GM23338 (cell line): ENCODE measurements at regions not wholly inside any gene's neighbourhood (a gene's known extent, or its start where the extent isn't known, plus 50 kb on each side); places are given as distances from the start of the nearest gene placed in this dataset.

Experiments used
- ATAC-seq: fragments of 200-7000 bp; cut with Tn5 transposase; 3 replicates; pipeline ENCODE4 v1.9.1; 2020
- DNase-seq: peaks from one replicate; pipeline ENCODE4 v3.0.0-alpha.2; 2015; ENCODE audit warnings: low spot score
- H2AFZ ChIP-seq: fragments of 200-600 bp; sonication (generic); 2 replicates; pipeline ENCODE4 v1.8.0; 2016; ENCODE audit warnings: antibody characterized with exemption, mild to moderate bottlenecking, moderate library complexity
- H3F3A ChIP-seq: fragments of 200-600 bp; sonication (generic); replicated peaks from 2 replicates; pipeline ENCODE4 v1.8.0; 2017; ENCODE audit warnings: antibody characterized with exemption, mixed run types, low read depth
- H3K27ac ChIP-seq: fragments of 200-600 bp; sonication (generic); 2 replicates; pipeline ENCODE4 v1.6.1; 2016; ENCODE audit warnings: low read depth
- H3K27me3 ChIP-seq: fragments of 200-600 bp; sonication (generic); 2 replicates; pipeline ENCODE4 v1.8.0; 2016; ENCODE audit warnings: mild to moderate bottlenecking, mixed run types, moderate library complexity; ENCODE audit not compliant: insufficient read depth
- H3K36me3 ChIP-seq: fragments of 200-600 bp; sonication (generic); 2 replicates; pipeline ENCODE4 v1.8.0; 2016; ENCODE audit warnings: mild to moderate bottlenecking; ENCODE audit not compliant: insufficient read depth
- H3K4me1 ChIP-seq: fragments of 200-600 bp; sonication (generic); 2 replicates; pipeline ENCODE4 v1.8.0; 2016; ENCODE audit warnings: mild to moderate bottlenecking, moderate library complexity; ENCODE audit not compliant: insufficient read depth
- H3K4me2 ChIP-seq: fragments of 200-600 bp; sonication (generic); 2 replicates; pipeline ENCODE4 v1.7.1; 2017; ENCODE audit warnings: mixed run types
- H3K4me3 ChIP-seq: fragments of 200-600 bp; sonication (generic); 2 replicates; pipeline ENCODE4 v1.6.1; 2016; ENCODE audit warnings: mixed run types
- H3K79me2 ChIP-seq: fragments of 200-600 bp; sonication (generic); replicated peaks from 2 replicates; pipeline ENCODE4 v1.8.0; 2017; ENCODE audit warnings: mild to moderate bottlenecking; ENCODE audit not compliant: insufficient read depth
- H3K9me2 ChIP-seq: fragments of 200-600 bp; sonication (generic); 2 replicates; pipeline ENCODE4 v1.8.0; 2017; ENCODE audit not compliant: insufficient read depth
- H4K20me1 ChIP-seq: fragments of 200-600 bp; sonication (generic); replicated peaks from 2 replicates; pipeline ENCODE4 v1.8.0; 2017; ENCODE audit warnings: mild to moderate bottlenecking; ENCODE audit not compliant: insufficient read depth
- H3K27ac Mint-ChIP-seq: 2 replicates; pipeline ENCODE4 v1.8.0; 2020; ENCODE audit warnings: inconsistent platforms, mild to moderate bottlenecking, moderate library complexity, mixed read lengths
- H3K27me3 Mint-ChIP-seq: 3 replicates; pipeline ENCODE4 v1.8.0; 2022; ENCODE audit warnings: low read depth, mild to moderate bottlenecking, moderate library complexity, mixed read lengths, inconsistent platforms; ENCODE audit not compliant: insufficient read depth, poor library complexity
- H3K36me3 Mint-ChIP-seq: 3 replicates; pipeline ENCODE4 v1.8.0; 2021; ENCODE audit warnings: low read depth, mild to moderate bottlenecking, inconsistent platforms, moderate library complexity, mixed read lengths
- H3K4me1 Mint-ChIP-seq: 3 replicates; pipeline ENCODE4 v1.8.0; 2020; ENCODE audit warnings: mild to moderate bottlenecking, inconsistent platforms, mixed read lengths
- H3K4me3 Mint-ChIP-seq: 3 replicates; pipeline ENCODE4 v1.8.0; 2021; ENCODE audit warnings: moderate library complexity, mild to moderate bottlenecking, inconsistent platforms, mixed read lengths
- H3K9me3 Mint-ChIP-seq: 3 replicates; pipeline ENCODE4 v1.8.0; 2020; ENCODE audit warnings: moderate library complexity, mild to moderate bottlenecking, inconsistent platforms, mixed read lengths
- CREB1 ChIP-seq: fragments of 250-450 bp; sonication (Bioruptor Pico); IDR thresholded peaks from 2 replicates; pipeline ENCODE4 v1.5.0; 2020; ENCODE audit warnings: low read depth, mild to moderate bottlenecking, moderate library complexity
- CTCF ChIP-seq, 2 experiments: fragments of 200-600 bp in 1 of 2; sonication (generic) in 1 of 2; conservative IDR thresholded peaks; 2 replicates each; pipeline versions ENCODE4 v1.5.1 to v1.6.1; 2016 to 2017; ENCODE audit warnings: antibody characterized with exemption in 2 of 2, low read depth in 2 of 2, mild to moderate bottlenecking in 2 of 2, moderate library complexity in 1 of 2
- ETS1 ChIP-seq: IDR thresholded peaks from 2 replicates; pipeline ENCODE4 v1.6.1; 2016; ENCODE audit warnings: antibody characterized with exemption
- EZH2phosphoT487 ChIP-seq: fragments of 200-600 bp; sonication (generic); IDR thresholded peaks from one replicate; pipeline ENCODE4 v1.8.1; 2018; ENCODE audit warnings: antibody characterized with exemption; ENCODE audit not compliant: unreplicated experiment
- JUNB ChIP-seq: IDR thresholded peaks from one replicate; pipeline ENCODE4 v1.6.1; 2016; ENCODE audit warnings: antibody characterized with exemption; ENCODE audit not compliant: unreplicated experiment
- NANOG ChIP-seq: IDR thresholded peaks from 2 replicates; pipeline ENCODE4 v1.6.1; 2016; ENCODE audit warnings: antibody characterized with exemption, borderline replicate concordance
- POLR2AphosphoS5 ChIP-seq: IDR thresholded peaks from 2 replicates; pipeline ENCODE4 v1.6.1; 2016; ENCODE audit warnings: antibody characterized with exemption, low read depth
- STAT1 ChIP-seq: IDR thresholded peaks from one replicate; pipeline ENCODE4 v1.6.1; 2016; ENCODE audit warnings: antibody characterized with exemption; ENCODE audit not compliant: unreplicated experiment
- ZNF331 ChIP-seq: fragments of 250-450 bp; sonication (Bioruptor Pico); IDR thresholded peaks from 2 replicates; pipeline ENCODE4 v1.5.0; 2020; ENCODE audit warnings: low read depth, mild to moderate bottlenecking, moderate library complexity
- TF ChIP-seq, protein P1 (sequence below): fragments of 250-450 bp; sonication (Bioruptor Pico); IDR thresholded peaks from 2 replicates; pipeline ENCODE4 v1.5.0; 2020; ENCODE audit warnings: mild to moderate bottlenecking, moderate library complexity

GRCh38 chr10:4626919-4627318, 199.1 kb upstream of the AKR1E2 start:
- Mint-ChIP-seq H3K4me1 (peaks cover 8% of the 10 kb centered on the region; the same call in 2 of the 3 replicates), H3K27me3 (peaks cover 3% of the 10 kb centered on the region)
- no peak for ATAC-seq

GRCh38 chr10:4623757-4624420, 202.1 kb upstream of the AKR1E2 start:
- no peaks in the 10 kb centered on the region for H4K20me1 ChIP-seq
- H3K27ac Mint-ChIP-seq: no peak overlapping the region
- no peak overlapping the region for H3K27ac ChIP-seq
- H3K9me2 ChIP-seq: 0 out of 2 replicates have a peak, but pooled peaks cover 5% of the 10 kb centered on the region
- no peaks in the 10 kb centered on the region for H3K4me1 ChIP-seq
- ATAC-seq (no peak), DNase-seq (no peak)
- no peak overlapping the region for H3K4me2 ChIP-seq
- H3F3A ChIP-seq: no peaks in the 10 kb centered on the region
- H3K4me1 Mint-ChIP-seq: peaks cover 8% of the 10 kb centered on the region; the same call in 2 of the 3 replicates
- no peak overlapping the region for H3K4me3 ChIP-seq
- no peaks in the 10 kb centered on the region for H3K79me2 ChIP-seq
- H3K27me3 ChIP-seq: no peaks in the 10 kb centered on the region
- no peaks in the 10 kb centered on the region for H3K27me3 Mint-ChIP-seq
- peaks cover 6% of the 10 kb centered on the region; the same call in 2 of the 3 replicates for H3K36me3 Mint-ChIP-seq
- peaks cover 9% of the 10 kb centered on the region for H3K9me3 Mint-ChIP-seq
- H3K36me3 ChIP-seq: no peaks in the 10 kb centered on the region
- H2AFZ ChIP-seq: no peak overlapping the region
- no peak overlapping the region for H3K4me3 Mint-ChIP-seq
- TF ChIP-seq CTCF (conservative IDR thresholded peaks at IDR 0.05; ENCODE audit: low read depth in 2 of 2) (no peak), POLR2AphosphoS5 (no peak), ZNF331 (CRISPR knock-in tag) (no peak), CREB1 (CRISPR knock-in tag) (no peak), NANOG (no peak), ETS1 (no peak), JUNB (no peak), EZH2phosphoT487 (no peak), STAT1 (no peak)
- TF ChIP-seq, protein P1, sequence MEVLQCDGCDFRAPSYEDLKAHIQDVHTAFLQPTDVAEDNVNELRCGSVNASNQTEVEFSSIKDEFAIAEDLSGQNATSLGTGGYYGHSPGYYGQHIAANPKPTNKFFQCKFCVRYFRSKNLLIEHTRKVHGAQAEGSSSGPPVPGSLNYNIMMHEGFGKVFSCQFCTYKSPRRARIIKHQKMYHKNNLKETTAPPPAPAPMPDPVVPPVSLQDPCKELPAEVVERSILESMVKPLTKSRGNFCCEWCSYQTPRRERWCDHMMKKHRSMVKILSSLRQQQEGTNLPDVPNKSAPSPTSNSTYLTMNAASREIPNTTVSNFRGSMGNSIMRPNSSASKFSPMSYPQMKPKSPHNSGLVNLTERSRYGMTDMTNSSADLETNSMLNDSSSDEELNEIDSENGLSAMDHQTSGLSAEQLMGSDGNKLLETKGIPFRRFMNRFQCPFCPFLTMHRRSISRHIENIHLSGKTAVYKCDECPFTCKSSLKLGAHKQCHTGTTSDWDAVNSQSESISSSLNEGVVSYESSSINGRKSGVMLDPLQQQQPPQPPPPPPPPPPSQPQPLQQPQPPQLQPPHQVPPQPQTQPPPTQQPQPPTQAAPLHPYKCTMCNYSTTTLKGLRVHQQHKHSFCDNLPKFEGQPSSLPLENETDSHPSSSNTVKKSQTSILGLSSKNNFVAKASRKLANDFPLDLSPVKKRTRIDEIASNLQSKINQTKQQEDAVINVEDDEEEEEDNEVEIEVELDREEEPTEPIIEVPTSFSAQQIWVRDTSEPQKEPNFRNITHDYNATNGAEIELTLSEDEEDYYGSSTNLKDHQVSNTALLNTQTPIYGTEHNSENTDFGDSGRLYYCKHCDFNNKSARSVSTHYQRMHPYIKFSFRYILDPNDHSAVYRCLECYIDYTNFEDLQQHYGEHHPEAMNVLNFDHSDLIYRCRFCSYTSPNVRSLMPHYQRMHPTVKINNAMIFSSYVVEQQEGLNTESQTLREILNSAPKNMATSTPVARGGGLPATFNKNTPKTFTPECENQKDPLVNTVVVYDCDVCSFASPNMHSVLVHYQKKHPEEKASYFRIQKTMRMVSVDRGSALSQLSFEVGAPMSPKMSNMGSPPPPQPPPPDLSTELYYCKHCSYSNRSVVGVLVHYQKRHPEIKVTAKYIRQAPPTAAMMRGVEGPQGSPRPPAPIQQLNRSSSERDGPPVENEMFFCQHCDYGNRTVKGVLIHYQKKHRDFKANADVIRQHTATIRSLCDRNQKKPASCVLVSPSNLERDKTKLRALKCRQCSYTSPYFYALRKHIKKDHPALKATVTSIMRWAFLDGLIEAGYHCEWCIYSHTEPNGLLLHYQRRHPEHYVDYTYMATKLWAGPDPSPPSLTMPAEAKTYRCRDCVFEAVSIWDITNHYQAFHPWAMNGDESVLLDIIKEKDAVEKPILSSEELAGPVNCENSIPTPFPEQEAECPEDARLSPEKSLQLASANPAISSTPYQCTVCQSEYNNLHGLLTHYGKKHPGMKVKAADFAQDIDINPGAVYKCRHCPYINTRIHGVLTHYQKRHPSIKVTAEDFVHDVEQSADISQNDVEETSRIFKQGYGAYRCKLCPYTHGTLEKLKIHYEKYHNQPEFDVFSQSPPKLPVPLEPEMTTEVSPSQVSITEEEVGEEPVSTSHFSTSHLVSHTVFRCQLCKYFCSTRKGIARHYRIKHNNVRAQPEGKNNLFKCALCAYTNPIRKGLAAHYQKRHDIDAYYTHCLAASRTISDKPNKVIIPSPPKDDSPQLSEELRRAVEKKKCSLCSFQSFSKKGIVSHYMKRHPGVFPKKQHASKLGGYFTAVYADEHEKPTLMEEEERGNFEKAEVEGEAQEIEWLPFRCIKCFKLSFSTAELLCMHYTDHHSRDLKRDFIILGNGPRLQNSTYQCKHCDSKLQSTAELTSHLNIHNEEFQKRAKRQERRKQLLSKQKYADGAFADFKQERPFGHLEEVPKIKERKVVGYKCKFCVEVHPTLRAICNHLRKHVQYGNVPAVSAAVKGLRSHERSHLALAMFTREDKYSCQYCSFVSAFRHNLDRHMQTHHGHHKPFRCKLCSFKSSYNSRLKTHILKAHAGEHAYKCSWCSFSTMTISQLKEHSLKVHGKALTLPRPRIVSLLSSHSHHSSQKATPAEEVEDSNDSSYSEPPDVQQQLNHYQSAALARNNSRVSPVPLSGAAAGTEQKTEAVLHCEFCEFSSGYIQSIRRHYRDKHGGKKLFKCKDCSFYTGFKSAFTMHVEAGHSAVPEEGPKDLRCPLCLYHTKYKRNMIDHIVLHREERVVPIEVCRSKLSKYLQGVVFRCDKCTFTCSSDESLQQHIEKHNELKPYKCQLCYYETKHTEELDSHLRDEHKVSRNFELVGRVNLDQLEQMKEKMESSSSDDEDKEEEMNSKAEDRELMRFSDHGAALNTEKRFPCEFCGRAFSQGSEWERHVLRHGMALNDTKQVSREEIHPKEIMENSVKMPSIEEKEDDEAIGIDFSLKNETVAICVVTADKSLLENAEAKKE: no peak

More at GRCh38 chr10:4626919-4627318, 199.1 kb upstream of the AKR1E2 start:
- TF ChIP-seq ZNF331 (CRISPR knock-in tag): no peak
- Histone ChIP-seq H4K20me1 (no peaks in the 10 kb centered on the region), H3K79me2 (no peaks in the 10 kb centered on the region), H3K36me3 (no peaks in the 10 kb centered on the region), H2AFZ (no peak overlapping the region), H3K27me3 (no peaks in the 10 kb centered on the region), H3K4me3 (no peak overlapping the region), H3K27ac (no peak overlapping the region), H3K4me1 (no peaks in the 10 kb centered on the region), H3K4me2 (no peak overlapping the region), H3F3A (no peaks in the 10 kb centered on the region), H3K9me2 (peaks cover 11% of the 10 kb centered on the region; the same call in 1 of the 2 replicates)
- Mint-ChIP-seq H3K27ac (no peak overlapping the region), H3K36me3 (peaks cover 6% of the 10 kb centered on the region; the same call in 2 of the 3 replicates), H3K4me3 (no peak overlapping the region), H3K9me3 (peaks cover 9% of the 10 kb centered on the region)
- no peak for DNase-seq
